PC-3 (cell line): ENCODE measurements at regions not wholly inside any gene's neighbourhood (a gene's known extent, or its start where the extent isn't known, plus 50 kb on each side); places are given as distances from the start of the nearest gene placed in this dataset.
"Not testable (repeated sequence)": the region's sequence is repeated elsewhere in the genome, so short reads cannot be mapped to it uniquely, and the experiment has no call there.

Experiments used
- ATAC-seq: fragments of 200-7000 bp; cut with Tn5 transposase; 2 replicates; pipeline ENCODE4 v1.9.1; 2020; ENCODE audit warnings: mild to moderate bottlenecking, moderate library complexity
- BruUV-seq: library from RNA; stranded (reverse); fragments of 400-500 nt; replicated peaks from 2 replicates; lab custom pipeline; 2021; lab: Mats Ljungman, UMichigan
- CTCF ChIA-PET: fragments of 300-600 bp; sonication (Branson Sonifier 250); formaldehyde crosslinking; loops from one replicate; lab custom pipeline; 2022; ENCODE audit warnings: antibody characterized with exemption; lab: Charles Lee
- POLR2A ChIA-PET: fragments of 300-600 bp; sonication (Branson Sonifier 250); formaldehyde crosslinking; loops from one replicate; lab custom pipeline; 2022; ENCODE audit warnings: antibody characterized with exemption; ENCODE audit not compliant: unreplicated experiment; lab: Charles Lee
- DNase-seq: peaks from one replicate; pipeline ENCODE4 v3.0.0-alpha.2; 2015
- H2AFZ ChIP-seq: fragments of 300-600 bp; sonication (generic); 2 replicates; pipeline ENCODE4 v1.6.0; 2016; ENCODE audit warnings: antibody characterized with exemption, low read length
- H3F3A ChIP-seq: fragments of 300-600 bp; sonication (generic); one replicate; pipeline ENCODE4 v1.6.0; 2017; ENCODE audit warnings: antibody characterized with exemption, low read length, control low read depth, mild to moderate bottlenecking; ENCODE audit not compliant: unreplicated experiment
- H3K27ac ChIP-seq: fragments of 300-600 bp; sonication (generic); 2 replicates; pipeline ENCODE4 v1.5.1; 2016; ENCODE audit warnings: mild to moderate bottlenecking, low read length
- H3K27me3 ChIP-seq: fragments of 300-600 bp; sonication (generic); 2 replicates; pipeline ENCODE4 v1.6.1; 2016; ENCODE audit warnings: low read length, mixed read lengths
- H3K36me3 ChIP-seq: fragments of 300-600 bp; sonication (generic); 2 replicates; pipeline ENCODE4 v1.6.1; 2016; ENCODE audit warnings: low read depth, mixed run types, low read length, mixed read lengths
- H3K4me1 ChIP-seq: fragments of 300-600 bp; sonication (generic); 2 replicates; pipeline ENCODE4 v1.5.1; 2016; ENCODE audit warnings: low read length; ENCODE audit not compliant: insufficient read depth
- H3K4me2 ChIP-seq: fragments of 300-600 bp; sonication (generic); 2 replicates; pipeline ENCODE4 v1.6.0; 2016; ENCODE audit warnings: low read length
- H3K4me3 ChIP-seq: fragments of 300-600 bp; sonication (generic); 2 replicates; pipeline ENCODE4 v1.5.1; 2016; ENCODE audit warnings: mild to moderate bottlenecking, low read length, mixed read lengths
- H3K79me2 ChIP-seq: fragments of 300-600 bp; sonication (generic); 2 replicates; pipeline ENCODE4 v1.6.1; 2017; ENCODE audit warnings: low read length, mixed read lengths
- H3K9ac ChIP-seq: fragments of 300-600 bp; sonication (generic); 2 replicates; pipeline ENCODE4 v1.6.0; 2016; ENCODE audit warnings: mild to moderate bottlenecking, low read length
- H3K9me2 ChIP-seq: fragments of 300-600 bp; sonication (generic); replicated peaks from 2 replicates; pipeline ENCODE4 v1.6.1; 2016; ENCODE audit warnings: mixed run types, low read length, mixed read lengths
- H3K9me3 ChIP-seq: fragments of 300-600 bp; sonication (generic); 2 replicates; pipeline ENCODE4 v1.6.1; 2016; ENCODE audit warnings: low read length, mixed read lengths
- H4K20me1 ChIP-seq: fragments of 300-600 bp; sonication (generic); 2 replicates; pipeline ENCODE4 v1.6.1; 2016; ENCODE audit warnings: low read length, mixed read lengths
- CTCF ChIP-seq: fragments of 300-600 bp; sonication (generic); conservative IDR thresholded peaks from 2 replicates; pipeline ENCODE4 v1.5.1; 2017; ENCODE audit warnings: antibody characterized with exemption, low read depth, mild to moderate bottlenecking, low read length
- EZH2 ChIP-seq: fragments of 300-600 bp; sonication (generic); IDR thresholded peaks from one replicate; pipeline ENCODE4 v1.6.1; 2017; ENCODE audit warnings: antibody characterized with exemption, mild to moderate bottlenecking, low read length; ENCODE audit not compliant: unreplicated experiment
- EZH2phosphoT487 ChIP-seq: fragments of 300-600 bp; sonication (generic); IDR thresholded peaks from 2 replicates; pipeline ENCODE4 v1.6.1; 2018; ENCODE audit warnings: mild to moderate bottlenecking, antibody characterized with exemption, low read length, borderline replicate concordance
- intact Hi-C: fragments of 100-400 bp; cut with micrococcal nuclease; formaldehyde crosslinking; loops from 2 replicates; pipeline ENCODE4 v1.9.0; 2023

DNA sequence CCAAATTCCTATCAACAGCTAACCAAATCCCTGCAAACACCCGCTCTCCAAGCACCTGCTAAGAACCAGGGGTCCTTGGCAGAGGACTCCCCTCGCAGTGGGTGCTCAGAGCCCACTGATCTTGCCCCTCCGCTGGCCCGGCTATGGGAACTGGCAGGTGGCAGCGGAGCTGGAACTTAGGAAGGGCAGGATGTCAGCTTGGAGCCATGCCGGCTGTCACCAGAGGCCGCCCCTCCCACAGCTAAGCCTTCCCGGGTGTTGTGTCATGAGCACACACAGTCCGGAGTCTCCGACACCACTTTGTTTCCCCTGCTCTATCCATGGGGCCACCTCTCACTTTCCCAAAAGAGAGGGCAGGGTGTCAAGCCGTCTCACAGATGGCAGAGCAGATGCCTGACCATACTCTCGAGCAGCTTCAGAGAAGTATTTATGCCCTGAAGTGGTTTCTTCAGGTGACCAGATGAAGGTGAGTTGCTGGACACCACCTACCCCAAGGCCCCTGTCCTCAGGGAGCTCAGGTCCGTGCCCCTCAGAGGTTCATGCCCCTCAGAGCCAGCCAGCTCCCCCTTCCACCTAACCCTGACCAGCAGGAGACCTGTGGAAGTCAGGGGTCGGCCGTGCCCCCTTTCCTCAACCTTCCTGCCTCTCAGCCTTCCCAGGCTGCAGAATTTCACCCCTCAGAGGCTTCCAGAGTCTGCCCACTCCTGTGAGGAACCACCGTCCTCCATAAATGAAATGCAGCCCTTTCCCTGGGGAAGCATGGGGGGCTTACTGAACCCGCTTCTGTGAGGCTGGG, 545.7 kb upstream of the B3GAT1 start:
- no peak overlapping the region for H3K4me3 ChIP-seq
- CTCF ChIA-PET, result no interaction called here
- H3K9ac ChIP-seq, result no peak overlapping the region
- H3K4me2 ChIP-seq, result no peak overlapping the region
- H2AFZ ChIP-seq, result no peak overlapping the region
- H3K9me3 ChIP-seq, result no peaks in the 10 kb centered on the region
- no peak for DNase-seq
- peaks cover 19% of the 10 kb centered on the region; the same call in 1 of the 2 replicates for H3K27me3 ChIP-seq
- BruUV-seq, result no TSS peak
- TF ChIP-seq CTCF (no peak), EZH2 (no peak), EZH2phosphoT487 (no peak)
- no peaks in the 10 kb centered on the region for H3K36me3 ChIP-seq
- H3K4me1 ChIP-seq, result no peaks in the 10 kb centered on the region
- H3K79me2 ChIP-seq, result no peaks in the 10 kb centered on the region
- no peak overlapping the region for H3K27ac ChIP-seq
- intact Hi-C loops, result no loop called here
- H3K9me2 ChIP-seq, result no peaks in the 10 kb centered on the region
- no peaks in the 10 kb centered on the region for H4K20me1 ChIP-seq
- H3F3A ChIP-seq, result no peaks in the 10 kb centered on the region
- POLR2A ChIA-PET, result no interaction called here
- ATAC-seq, result no peak

GRCh38 chr11:134956450-134957210, 544.6 kb upstream of the B3GAT1 start:
- Histone ChIP-seq H3K4me2 (no peak overlapping the region), H3K9me2 (no peaks in the 10 kb centered on the region), H3K36me3 (no peaks in the 10 kb centered on the region), H3K4me1 (no peaks in the 10 kb centered on the region), H3K9ac (no peak overlapping the region), H3K27me3 (peaks cover 19% of the 10 kb centered on the region; the same call in 1 of the 2 replicates), H4K20me1 (no peaks in the 10 kb centered on the region), H3F3A (no peaks in the 10 kb centered on the region), H3K27ac (no peak overlapping the region), H2AFZ (no peak overlapping the region), H3K79me2 (no peaks in the 10 kb centered on the region), H3K4me3 (no peak overlapping the region), H3K9me3 (no peaks in the 10 kb centered on the region)
- intact Hi-C loops, result no loop called here
- TF ChIP-seq CTCF, result no peak
- TF ChIP-seq EZH2, result no peak
- no peak for TF ChIP-seq EZH2phosphoT487
- POLR2A ChIA-PET, result no interaction called here
- CTCF ChIA-PET, result no interaction called here
- BruUV-seq, result no TSS peak
- ATAC-seq, result no peak
- no peak for DNase-seq

DNA sequence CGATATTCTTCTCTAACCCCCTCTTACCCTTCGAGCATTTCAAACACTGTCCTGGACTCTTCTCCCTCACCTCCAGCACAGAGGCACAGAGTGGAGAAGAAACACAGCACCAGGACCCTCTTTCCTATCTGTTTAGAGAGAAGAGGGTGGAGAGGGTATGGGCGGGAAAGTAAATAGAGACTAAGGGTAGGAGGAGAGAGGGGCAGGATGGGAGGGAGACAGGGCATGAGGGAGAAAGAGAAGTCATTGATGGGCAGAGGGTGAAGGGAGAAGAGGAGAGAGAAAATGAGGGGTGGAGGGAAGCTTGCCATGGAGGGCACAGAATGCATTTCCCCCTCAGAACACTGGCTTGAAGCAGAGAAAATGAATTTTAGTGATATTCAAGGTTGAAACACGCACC, 543.9 kb upstream of the B3GAT1 start:
- H3K36me3 ChIP-seq, H3K9ac ChIP-seq, H3K79me2 ChIP-seq, H3F3A ChIP-seq, H3K9me2 ChIP-seq, intact Hi-C loops, POLR2A ChIA-PET, DNase-seq, H2AFZ ChIP-seq, H3K4me3 ChIP-seq, CTCF ChIA-PET, ATAC-seq, H3K27ac ChIP-seq, H4K20me1 ChIP-seq, H3K4me2 ChIP-seq, H3K4me1 ChIP-seq, BruUV-seq, H3K9me3 ChIP-seq: not testable (repeated sequence)
- peaks cover 19% of the 10 kb centered on the region; the same call in 1 of the 2 replicates for H3K27me3 ChIP-seq
